ENCODE measurements at regions not wholly inside any gene's neighbourhood (a gene's known extent, or its start where the extent isn't known, plus 50 kb on each side); places are given as distances from the start of the nearest gene placed in this dataset.

GRCh38 chr4:27843776-27844175 lies 983.1 kb downstream of the STIM2 start:
- no peak for DNase-seq (ENCODE audit: extremely low spot score)
- no peak for TF ChIP-seq CTCF (IDR thresholded peaks at IDR 0.05; ENCODE audit: control extremely low read depth, extremely low read depth, low read depth, missing control alignments)
- ChIA-PET POLR2A (no interaction called here), CTCF (no interaction called here)

- TF ChIP-seq CTCF (IDR thresholded peaks at IDR 0.05; ENCODE audit: control extremely low read depth, extremely low read depth, low read depth, missing control alignments): no peak
- ChIA-PET CTCF (no interaction called here), POLR2A (no interaction called here)
- no peak for DNase-seq (ENCODE audit: extremely low spot score)
Measured at GRCh38 chr4:27844376-27844775, 983.7 kb downstream of the STIM2 start.

GRCh38 chr4:27846951-27847350 lies 986.3 kb downstream of the STIM2 start:
- ChIA-PET POLR2A (no interaction called here), CTCF (interaction anchor here (2.2 kb wide), 1 partner anchor 10 kb away, joined by 7 read pairs; no protein-coding TSS in a partner anchor)
- DNase-seq (ENCODE audit: extremely low spot score): no peak
- TF ChIP-seq CTCF (IDR thresholded peaks at IDR 0.05; ENCODE audit: control extremely low read depth, extremely low read depth, low read depth, missing control alignments): no peak

GRCh38 chr4:27861381-27861787 lies 1000.7 kb downstream of the STIM2 start:
- TF ChIP-seq CTCF (IDR thresholded peaks at IDR 0.05; ENCODE audit: control extremely low read depth, extremely low read depth, low read depth, missing control alignments): no peak
- ChIA-PET CTCF (no interaction called here), POLR2A (no interaction called here)
- DNase-seq (ENCODE audit: extremely low spot score): no peak

- no peak for TF ChIP-seq CTCF (IDR thresholded peaks at IDR 0.05; ENCODE audit: control extremely low read depth, extremely low read depth, low read depth, missing control alignments)
- no peak for DNase-seq (ENCODE audit: extremely low spot score)
- ChIA-PET POLR2A (no interaction called here), CTCF (no interaction called here)
Measured at GRCh38 chr4:27861802-27862201, 1001.2 kb downstream of the STIM2 start.

- POLR2A ChIA-PET: no interaction called here
- TF ChIP-seq CTCF (IDR thresholded peaks at IDR 0.05; ENCODE audit: control extremely low read depth, extremely low read depth, low read depth, missing control alignments): no peak
- no peak for DNase-seq (ENCODE audit: extremely low spot score)
Measured at GRCh38 chr4:27873596-27873995, 1013.0 kb downstream of the STIM2 start.

GRCh38 chr4:27881705-27882104 lies 1021.1 kb downstream of the STIM2 start:
- no peak for DNase-seq (ENCODE audit: extremely low spot score)
- POLR2A ChIA-PET: no interaction called here
- CTCF ChIA-PET: no interaction called here
- no peak for TF ChIP-seq CTCF (IDR thresholded peaks at IDR 0.05; ENCODE audit: control extremely low read depth, extremely low read depth, low read depth, missing control alignments)

More at GRCh38 chr4:27873596-27873995, 1013.0 kb downstream of the STIM2 start:
- CTCF ChIA-PET: no interaction called here
